Gastrocnemius medialis (tissue), 4 donors: ENCODE measurements at regions not wholly inside any gene's neighbourhood (a gene's known extent, or its start where the extent isn't known, plus 50 kb on each side); places are given as distances from the start of the nearest gene placed in this dataset.

ENCODE experiments used
- POLR2A ChIP-seq, 2 donors: fragments of 450-650 bp; IDR thresholded peaks; one replicate each; pipeline ENCODE4 v1.6.1; 2017; ENCODE audit warnings: antibody characterized with exemption in 2 of 2, mild to moderate bottlenecking in 2 of 2, moderate library complexity in 2 of 2
- TF ChIP-seq, protein P1 (sequence below), 5 experiments: fragments of 450-650 bp in 3 of 5; fragments of 200-600 bp in 2 of 5; sonication (generic) in 2 of 5; IDR thresholded peaks in 4 of 5; conservative IDR thresholded peaks in 1 of 5; 1 replicate in 4 of 5; 2 replicates in 1 of 5; pipeline ENCODE4 v1.5.1; 2016 to 2019; ENCODE audit warnings: antibody characterized with exemption in 5 of 5, mild to moderate bottlenecking in 3 of 5, moderate library complexity in 3 of 5

DNA sequence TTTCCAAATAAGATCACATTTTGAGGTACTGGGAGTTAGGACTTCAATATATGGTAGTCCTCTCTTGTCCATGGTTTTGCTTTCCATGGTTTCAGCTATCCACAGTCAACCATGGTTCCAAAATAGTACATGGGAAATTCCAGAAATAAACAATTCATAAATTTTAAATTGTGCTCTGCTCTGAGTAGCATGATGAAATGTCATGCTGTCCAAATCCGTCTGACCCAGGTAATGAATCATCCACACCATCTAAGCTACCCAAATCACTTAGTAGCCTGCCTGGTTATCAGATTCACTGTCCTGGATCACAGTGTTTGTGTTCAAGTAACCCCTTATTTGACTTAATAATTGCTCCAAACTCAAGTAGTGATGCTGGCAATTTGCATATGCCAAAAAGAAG lies 197.9 kb downstream of the TMTC3 start:
- TF ChIP-seq, protein P1, sequence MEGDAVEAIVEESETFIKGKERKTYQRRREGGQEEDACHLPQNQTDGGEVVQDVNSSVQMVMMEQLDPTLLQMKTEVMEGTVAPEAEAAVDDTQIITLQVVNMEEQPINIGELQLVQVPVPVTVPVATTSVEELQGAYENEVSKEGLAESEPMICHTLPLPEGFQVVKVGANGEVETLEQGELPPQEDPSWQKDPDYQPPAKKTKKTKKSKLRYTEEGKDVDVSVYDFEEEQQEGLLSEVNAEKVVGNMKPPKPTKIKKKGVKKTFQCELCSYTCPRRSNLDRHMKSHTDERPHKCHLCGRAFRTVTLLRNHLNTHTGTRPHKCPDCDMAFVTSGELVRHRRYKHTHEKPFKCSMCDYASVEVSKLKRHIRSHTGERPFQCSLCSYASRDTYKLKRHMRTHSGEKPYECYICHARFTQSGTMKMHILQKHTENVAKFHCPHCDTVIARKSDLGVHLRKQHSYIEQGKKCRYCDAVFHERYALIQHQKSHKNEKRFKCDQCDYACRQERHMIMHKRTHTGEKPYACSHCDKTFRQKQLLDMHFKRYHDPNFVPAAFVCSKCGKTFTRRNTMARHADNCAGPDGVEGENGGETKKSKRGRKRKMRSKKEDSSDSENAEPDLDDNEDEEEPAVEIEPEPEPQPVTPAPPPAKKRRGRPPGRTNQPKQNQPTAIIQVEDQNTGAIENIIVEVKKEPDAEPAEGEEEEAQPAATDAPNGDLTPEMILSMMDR (IDR thresholded peaks at IDR 0.05 in 4 of 5, conservative IDR thresholded peaks at IDR 0.05 in 1 of 5) = no peak
- TF ChIP-seq POLR2A (IDR thresholded peaks at IDR 0.05) = no peak
